IPS DF 6.9 (cell line): ENCODE measurements at regions not wholly inside any gene's neighbourhood (a gene's known extent, or its start where the extent isn't known, plus 50 kb on each side); places are given as distances from the start of the nearest gene placed in this dataset.

Source experiments
- DNase-seq: peaks from one replicate; pipeline ENCODE4 v3.0.0-alpha.2; 2013; ENCODE audit warnings: low read depth, low spot score
- H3K27ac ChIP-seq: one replicate; pipeline ENCODE4 v1.5.1; 2013; ENCODE audit warnings: low read length, control low read depth
- H3K27me3 ChIP-seq: 2 replicates; pipeline ENCODE4 v1.6.1; 2013; ENCODE audit warnings: mild to moderate bottlenecking, low read length; ENCODE audit not compliant: control insufficient read depth, insufficient read depth
- H3K36me3 ChIP-seq: 2 replicates; pipeline ENCODE4 v1.6.1; 2013; ENCODE audit warnings: low read length; ENCODE audit not compliant: control insufficient read depth, insufficient read depth
- H3K4me1 ChIP-seq: 2 replicates; pipeline ENCODE4 v1.6.1; 2013; ENCODE audit warnings: low read length; ENCODE audit not compliant: control insufficient read depth, insufficient read depth
- H3K4me3 ChIP-seq: 2 replicates; pipeline ENCODE4 v1.5.1; 2013; ENCODE audit warnings: mild to moderate bottlenecking, low read length
- H3K9me3 ChIP-seq: 2 replicates; pipeline ENCODE4 v1.6.1; 2013; ENCODE audit warnings: low read length, inconsistent platforms; ENCODE audit not compliant: control insufficient read depth, insufficient read depth
- WGBS: extraction: QIAGEN DNeasy Blood & Tissue Kit; methylation state at CpG from one replicate; pipeline ENCODE4 v1.1.7; 2013; ENCODE audit warnings: mixed read lengths, missing lambda C conversion rate; ENCODE audit not compliant: insufficient read length, insufficient coverage; 5-methylcytosine and 5-hydroxymethylcytosine counted together

DNA sequence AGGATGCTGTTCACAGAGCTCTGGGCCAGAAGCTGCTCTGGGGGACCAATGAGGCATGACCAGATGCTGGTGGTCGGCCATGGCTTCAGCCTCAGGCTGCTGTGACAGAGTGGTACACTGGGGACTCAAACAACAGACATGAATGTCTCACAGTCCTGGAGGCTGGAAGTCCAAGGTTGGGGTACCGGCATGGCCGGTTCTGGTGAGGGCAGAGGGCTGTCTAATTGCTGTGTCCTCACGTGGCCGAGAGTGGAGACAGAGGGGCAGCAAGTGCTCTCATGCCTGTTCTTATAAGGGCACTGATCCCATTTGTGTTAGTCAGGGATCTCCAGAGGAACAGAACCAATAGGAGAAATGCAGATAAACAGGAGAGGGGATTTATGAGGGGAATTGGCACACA lies 253.5 kb upstream of the C1orf174 start:
- WGBS: no CpG with 5 or more reads among the region's 5 CpGs
- DNase-seq: no peak
- H3K4me3 ChIP-seq: no peak overlapping the region
- no peaks in the 10 kb centered on the region for H3K4me1 ChIP-seq
- H3K9me3 ChIP-seq: peaks cover 41% of the 10 kb centered on the region
- H3K27me3 ChIP-seq: no peaks in the 10 kb centered on the region
- no peak overlapping the region for H3K27ac ChIP-seq
- no peaks in the 10 kb centered on the region; the same call in 1 of the 2 replicates for H3K36me3 ChIP-seq

DNA sequence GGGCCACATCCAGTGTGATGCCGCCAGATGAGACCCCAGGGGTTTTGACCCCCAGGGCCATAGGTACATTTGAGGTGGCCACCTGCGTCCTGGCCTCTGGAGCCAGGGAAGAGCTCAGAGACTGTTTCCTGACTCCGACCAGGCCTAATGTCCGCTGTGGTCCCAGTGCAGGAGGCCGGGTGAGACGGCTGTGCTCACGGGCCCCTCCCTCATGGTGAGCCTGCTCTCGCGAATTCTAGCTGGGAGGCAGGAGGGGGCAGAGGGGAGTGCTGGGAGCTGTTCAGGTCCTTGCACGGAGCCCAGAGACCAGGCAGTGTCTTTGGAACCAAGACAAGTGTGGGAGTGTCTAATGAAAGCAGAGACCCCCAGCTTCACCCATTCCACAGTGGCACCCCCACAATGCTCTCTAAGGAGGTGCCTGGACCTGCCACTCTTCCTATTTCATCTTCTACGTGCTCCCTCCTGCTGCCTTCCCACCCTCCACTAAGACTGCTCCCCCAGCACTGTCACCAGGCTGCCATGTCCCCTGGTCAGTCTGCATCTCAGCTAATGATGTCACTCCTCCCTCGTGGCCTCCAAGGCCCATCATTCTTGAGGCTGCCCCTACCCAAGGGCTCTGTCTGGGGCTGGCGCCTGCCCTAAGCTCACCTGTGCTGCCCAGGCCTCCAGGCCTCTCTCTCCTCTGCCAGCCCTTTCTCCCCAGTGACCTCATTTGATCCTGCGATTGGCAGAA lies 256.3 kb upstream of the C1orf174 start:
- Histone ChIP-seq H3K4me1 (no peaks in the 10 kb centered on the region), H3K9me3 (peaks cover 40% of the 10 kb centered on the region), H3K36me3 (no peaks in the 10 kb centered on the region; the same call in 1 of the 2 replicates), H3K27ac (no peak overlapping the region), H3K27me3 (no peaks in the 10 kb centered on the region), H3K4me3 (no peak overlapping the region)
- WGBS: no CpG with 5 or more reads among the region's 14 CpGs
- no peak for DNase-seq

DNA sequence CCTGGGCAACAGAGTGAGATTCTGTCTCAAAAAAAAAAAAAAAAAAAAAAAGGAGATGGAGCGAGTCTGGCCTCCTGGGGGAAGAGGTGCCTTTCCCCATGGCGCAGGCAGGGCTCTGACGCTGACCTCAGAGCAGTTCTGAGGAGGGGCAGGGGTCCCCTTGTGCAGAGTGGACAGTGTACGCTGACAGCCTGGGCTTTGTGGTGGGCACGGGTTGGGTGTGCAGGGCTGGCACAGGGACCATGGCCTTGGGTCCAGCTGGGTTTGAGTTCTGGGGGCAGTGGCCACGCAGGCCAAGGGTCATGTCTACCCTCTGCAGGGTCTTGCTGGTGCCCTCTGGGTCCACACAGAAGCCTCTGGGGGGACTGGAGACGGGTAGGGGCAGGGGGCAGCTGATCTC lies 260.1 kb upstream of the C1orf174 start:
- Histone ChIP-seq H3K36me3 (no peaks in the 10 kb centered on the region), H3K27ac (no peak overlapping the region), H3K4me3 (no peak overlapping the region), H3K9me3 (peaks cover 28% of the 10 kb centered on the region), H3K4me1 (no peaks in the 10 kb centered on the region), H3K27me3 (no peaks in the 10 kb centered on the region)
- no peak for DNase-seq
- WGBS: no CpG with 5 or more reads among the region's 7 CpGs

DNA sequence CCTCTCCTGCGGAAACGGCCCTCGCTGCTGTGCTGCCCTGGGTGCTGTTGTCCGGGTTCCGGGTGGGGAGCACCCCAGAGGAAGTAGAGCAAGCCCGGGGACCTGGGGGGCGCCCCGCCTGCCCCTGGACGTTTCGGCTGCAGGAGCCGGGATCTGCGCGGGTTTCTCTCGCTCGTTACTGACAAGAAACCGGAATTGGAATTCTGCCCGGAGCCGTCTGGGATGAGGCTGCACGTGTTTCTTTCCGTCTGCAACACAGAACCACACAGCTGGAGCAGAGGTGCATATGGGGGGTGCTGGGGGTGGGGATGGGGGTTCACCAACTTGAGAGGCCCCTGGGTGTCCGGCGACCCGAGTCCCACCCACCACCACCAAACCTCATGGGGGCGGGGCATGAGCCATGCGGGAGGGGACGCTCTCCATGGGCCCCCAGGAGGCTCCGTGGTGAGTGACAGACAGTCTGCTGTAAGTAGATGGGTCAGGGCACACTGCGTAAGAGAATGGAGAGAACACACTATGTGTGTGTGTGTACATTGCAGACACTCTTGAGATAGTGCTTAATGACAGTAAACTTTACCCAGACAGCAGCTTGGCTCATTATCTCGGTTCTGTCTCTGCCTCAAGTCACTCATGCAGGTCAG lies 261.4 kb upstream of the C1orf174 start:
- Histone ChIP-seq H3K4me1 (no peaks in the 10 kb centered on the region), H3K9me3 (peaks cover 33% of the 10 kb centered on the region), H3K27ac (no peak overlapping the region), H3K4me3 (no peak overlapping the region), H3K27me3 (no peaks in the 10 kb centered on the region), H3K36me3 (no peaks in the 10 kb centered on the region)
- no peak for DNase-seq
- no CpG with 5 or more reads among the region's 29 CpGs for WGBS

DNA sequence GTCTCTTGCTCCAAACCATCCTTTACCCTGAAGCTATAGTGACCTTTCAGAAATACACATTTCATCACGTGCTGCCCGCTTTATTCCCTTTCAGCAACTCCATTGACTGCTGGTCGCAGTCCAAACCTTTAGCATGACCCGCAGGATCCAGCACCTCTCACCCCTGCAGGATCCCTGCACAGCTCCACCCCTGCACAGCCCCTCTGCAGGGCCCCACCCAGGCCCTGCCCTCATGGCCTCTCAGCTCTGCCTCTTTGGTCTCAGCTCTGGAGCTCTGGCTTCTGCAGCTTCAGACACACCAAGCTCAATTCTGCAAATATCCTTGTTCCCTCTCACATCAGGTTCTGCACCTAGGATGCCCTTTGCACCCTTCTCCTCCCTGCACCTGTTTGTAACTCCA lies 264.9 kb upstream of the C1orf174 start:
- H3K27ac ChIP-seq: no peak overlapping the region
- H3K27me3 ChIP-seq: no peaks in the 10 kb centered on the region
- H3K4me3 ChIP-seq: no peak overlapping the region
- H3K36me3 ChIP-seq: no peaks in the 10 kb centered on the region; the same call in 1 of the 2 replicates
- H3K4me1 ChIP-seq: no peaks in the 10 kb centered on the region
- no CpG with 5 or more reads among the region's 4 CpGs for WGBS
- no peak for DNase-seq
- peaks cover 29% of the 10 kb centered on the region for H3K9me3 ChIP-seq

DNA sequence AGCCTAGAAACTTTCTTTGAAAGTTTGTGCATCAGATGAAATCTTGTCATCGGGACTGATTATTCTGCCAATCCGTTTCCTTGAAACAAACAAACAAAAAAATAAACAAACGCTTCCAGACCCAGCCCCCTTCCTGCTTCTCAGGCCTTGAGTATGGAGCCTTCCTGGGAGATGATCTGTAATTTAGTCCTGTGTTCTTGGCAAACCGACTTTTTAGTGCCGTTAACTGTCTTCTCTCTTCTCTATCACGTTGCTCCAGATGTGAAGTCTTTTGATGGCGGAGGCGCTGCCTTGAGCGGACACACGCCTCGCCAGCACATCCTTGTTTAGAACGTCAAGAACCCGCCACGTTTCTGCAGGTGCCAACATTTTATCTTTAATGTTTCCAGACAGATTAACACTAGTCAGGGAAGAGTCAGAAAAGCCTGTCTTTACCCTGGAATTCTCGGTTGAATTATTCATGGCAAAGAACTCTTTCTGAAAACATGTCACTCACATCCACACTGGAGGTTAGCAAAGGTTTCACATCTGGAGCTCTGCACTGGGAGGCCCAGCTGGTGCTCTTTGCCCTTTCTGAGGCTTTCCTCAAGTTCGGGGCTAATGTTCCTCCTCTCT lies 265.7 kb upstream of the C1orf174 start:
- WGBS: no CpG with 5 or more reads among the region's 16 CpGs
- DNase-seq: no peak
- Histone ChIP-seq H3K4me3 (no peak overlapping the region), H3K4me1 (no peaks in the 10 kb centered on the region), H3K27me3 (no peaks in the 10 kb centered on the region), H3K27ac (no peak overlapping the region), H3K36me3 (no peaks in the 10 kb centered on the region; the same call in 1 of the 2 replicates), H3K9me3 (peaks cover 29% of the 10 kb centered on the region)

DNA sequence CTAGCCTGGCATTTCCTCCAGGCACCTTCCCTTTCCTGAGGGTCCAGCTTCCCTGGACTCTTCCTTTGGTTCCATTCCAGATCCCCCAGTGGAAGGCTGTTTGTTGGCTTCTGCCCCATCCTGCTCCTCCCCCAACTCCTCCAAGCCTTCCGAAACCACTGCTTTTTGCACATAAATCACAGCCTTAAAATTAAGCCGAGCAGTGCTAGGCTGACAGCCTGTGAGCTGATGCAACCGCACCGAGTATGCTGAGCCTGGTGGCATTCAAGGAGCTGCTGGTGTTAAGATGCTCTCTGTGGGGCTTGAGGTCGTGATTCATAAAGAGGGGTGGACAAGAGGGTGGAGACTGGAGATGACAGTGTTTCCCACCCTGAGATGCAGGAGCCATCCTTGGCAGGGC lies 266.6 kb upstream of the C1orf174 start:
- no peak overlapping the region for H3K4me3 ChIP-seq
- no peaks in the 10 kb centered on the region for H3K27me3 ChIP-seq
- DNase-seq: no peak
- WGBS: no CpG with 5 or more reads among the region's 5 CpGs
- H3K4me1 ChIP-seq: no peaks in the 10 kb centered on the region
- no peaks in the 10 kb centered on the region; the same call in 1 of the 2 replicates for H3K36me3 ChIP-seq
- peaks cover 33% of the 10 kb centered on the region for H3K9me3 ChIP-seq
- H3K27ac ChIP-seq: no peak overlapping the region

DNA sequence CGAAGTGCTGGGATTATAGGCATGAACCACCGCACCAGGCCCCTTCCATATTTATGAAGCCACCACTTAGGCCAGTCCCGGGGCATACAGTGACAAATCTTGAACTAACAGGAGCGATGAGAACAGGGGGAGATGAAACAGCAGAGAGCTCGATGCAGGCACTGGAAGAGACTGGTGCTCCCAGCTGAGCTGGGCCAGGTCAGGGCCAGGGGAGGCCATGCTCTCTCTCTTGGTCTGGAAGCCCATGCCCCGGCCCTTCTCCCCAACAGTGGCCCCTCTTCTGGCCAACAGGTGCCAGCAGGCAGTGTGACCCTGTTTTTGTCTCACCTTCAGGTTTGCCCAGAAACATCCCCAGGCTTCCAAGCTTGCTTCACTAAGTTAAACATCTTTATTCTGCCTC lies 269.9 kb upstream of the C1orf174 start:
- no peak for DNase-seq
- Histone ChIP-seq H3K4me1 (no peaks in the 10 kb centered on the region), H3K4me3 (no peak overlapping the region), H3K36me3 (no peaks in the 10 kb centered on the region; the same call in 1 of the 2 replicates), H3K27ac (no peak overlapping the region), H3K27me3 (no peaks in the 10 kb centered on the region), H3K9me3 (peaks cover 43% of the 10 kb centered on the region)
- WGBS: no CpG with 5 or more reads among the region's 6 CpGs

DNA sequence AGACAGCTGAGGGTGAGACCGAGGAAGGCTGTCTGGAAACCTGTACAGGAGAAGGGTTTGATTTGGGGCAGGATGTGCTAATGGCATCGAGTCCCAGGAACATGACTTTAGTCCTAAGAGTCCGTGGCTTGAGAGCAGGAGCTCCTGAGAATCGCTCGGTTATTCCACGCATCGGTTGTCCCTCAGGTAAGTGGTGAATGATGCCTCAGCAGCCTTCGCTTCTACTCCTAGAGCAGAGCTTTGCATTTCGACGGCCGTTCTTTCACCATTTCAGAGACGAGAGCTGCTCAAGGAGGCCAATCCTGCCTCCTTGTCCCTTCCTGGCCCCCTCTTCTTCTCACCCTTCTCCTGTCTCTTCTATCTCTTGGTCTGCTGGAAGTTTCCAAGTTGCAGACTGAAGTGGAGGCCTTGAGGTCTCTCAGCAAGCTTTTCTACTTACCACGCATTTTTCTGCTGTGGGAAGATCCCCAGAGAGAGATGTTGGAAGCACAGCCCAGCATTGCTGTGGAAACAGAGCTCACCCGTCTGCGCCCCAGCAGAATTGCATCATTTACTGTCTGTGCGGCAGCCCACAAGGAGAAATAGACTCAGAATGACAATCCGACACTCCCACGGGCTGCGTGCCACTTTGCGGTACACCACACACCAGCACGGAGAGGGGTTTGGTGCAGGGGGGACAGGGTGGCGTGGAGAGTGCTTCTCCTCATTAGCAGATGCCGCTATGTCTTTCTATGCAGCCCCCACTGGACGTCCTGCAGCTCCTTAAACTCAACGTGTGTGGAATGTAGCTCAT lies 270.7 kb upstream of the C1orf174 start:
- DNase-seq: no peak
- peaks cover 44% of the 10 kb centered on the region for H3K9me3 ChIP-seq
- no peak overlapping the region for H3K27ac ChIP-seq
- H3K27me3 ChIP-seq: no peaks in the 10 kb centered on the region
- no peak overlapping the region for H3K4me3 ChIP-seq
- no CpG with 5 or more reads among the region's 25 CpGs for WGBS
- H3K36me3 ChIP-seq: no peaks in the 10 kb centered on the region; the same call in 1 of the 2 replicates
- no peaks in the 10 kb centered on the region for H3K4me1 ChIP-seq
